ENCODE measurements at regions not wholly inside any gene's neighbourhood (a gene's known extent, or its start where the extent isn't known, plus 50 kb on each side); places are given as distances from the start of the nearest gene placed in this dataset.
"Not testable (repeated sequence)": the region's sequence is repeated elsewhere in the genome, so short reads cannot be mapped to it uniquely, and the experiment has no call there.

DNA sequence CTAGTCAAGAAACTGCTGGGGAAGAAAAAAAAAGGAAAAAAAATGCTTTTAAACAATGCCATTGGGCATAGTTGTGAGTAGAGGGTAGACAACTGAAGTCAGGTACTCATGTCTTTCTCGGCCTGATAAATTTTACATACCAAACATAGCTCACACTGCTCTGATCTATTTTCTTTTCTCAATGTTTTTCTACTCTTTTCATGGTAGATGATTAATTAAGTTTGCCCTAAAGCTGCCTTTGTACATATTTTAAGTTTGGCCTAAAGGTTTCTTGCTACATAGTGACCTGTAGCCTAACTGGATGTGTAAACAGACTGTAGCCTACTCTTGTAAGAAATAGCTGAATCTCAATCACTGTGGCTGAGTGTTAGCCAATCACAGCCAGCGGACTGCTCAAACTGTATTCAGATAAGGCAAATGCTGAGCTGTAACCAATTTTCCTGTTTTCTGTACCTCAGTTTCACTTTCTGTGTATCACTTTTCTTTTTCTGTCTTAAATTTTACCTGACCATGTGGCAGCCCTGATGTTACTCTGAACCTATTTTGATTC is 121.0 kb downstream of the PCDH10 start:
- Histone ChIP-seq H3K27me3 (ENCODE audit: insufficient read depth, poor library complexity, severe bottlenecking) (no peaks in the 10 kb centered on the region), H3K27ac (replicated peaks) (no peak overlapping the region), H3K4me3 (replicated peaks; ENCODE audit: insufficient read depth, low read length) (no peak overlapping the region)
- no peak for TF ChIP-seq SPI1 (IDR thresholded peaks at IDR 0.05; ENCODE audit: borderline replicate concordance, low read depth)
- TF ChIP-seq, protein P1, sequence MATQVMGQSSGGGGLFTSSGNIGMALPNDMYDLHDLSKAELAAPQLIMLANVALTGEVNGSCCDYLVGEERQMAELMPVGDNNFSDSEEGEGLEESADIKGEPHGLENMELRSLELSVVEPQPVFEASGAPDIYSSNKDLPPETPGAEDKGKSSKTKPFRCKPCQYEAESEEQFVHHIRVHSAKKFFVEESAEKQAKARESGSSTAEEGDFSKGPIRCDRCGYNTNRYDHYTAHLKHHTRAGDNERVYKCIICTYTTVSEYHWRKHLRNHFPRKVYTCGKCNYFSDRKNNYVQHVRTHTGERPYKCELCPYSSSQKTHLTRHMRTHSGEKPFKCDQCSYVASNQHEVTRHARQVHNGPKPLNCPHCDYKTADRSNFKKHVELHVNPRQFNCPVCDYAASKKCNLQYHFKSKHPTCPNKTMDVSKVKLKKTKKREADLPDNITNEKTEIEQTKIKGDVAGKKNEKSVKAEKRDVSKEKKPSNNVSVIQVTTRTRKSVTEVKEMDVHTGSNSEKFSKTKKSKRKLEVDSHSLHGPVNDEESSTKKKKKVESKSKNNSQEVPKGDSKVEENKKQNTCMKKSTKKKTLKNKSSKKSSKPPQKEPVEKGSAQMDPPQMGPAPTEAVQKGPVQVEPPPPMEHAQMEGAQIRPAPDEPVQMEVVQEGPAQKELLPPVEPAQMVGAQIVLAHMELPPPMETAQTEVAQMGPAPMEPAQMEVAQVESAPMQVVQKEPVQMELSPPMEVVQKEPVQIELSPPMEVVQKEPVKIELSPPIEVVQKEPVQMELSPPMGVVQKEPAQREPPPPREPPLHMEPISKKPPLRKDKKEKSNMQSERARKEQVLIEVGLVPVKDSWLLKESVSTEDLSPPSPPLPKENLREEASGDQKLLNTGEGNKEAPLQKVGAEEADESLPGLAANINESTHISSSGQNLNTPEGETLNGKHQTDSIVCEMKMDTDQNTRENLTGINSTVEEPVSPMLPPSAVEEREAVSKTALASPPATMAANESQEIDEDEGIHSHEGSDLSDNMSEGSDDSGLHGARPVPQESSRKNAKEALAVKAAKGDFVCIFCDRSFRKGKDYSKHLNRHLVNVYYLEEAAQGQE (IDR thresholded peaks at IDR 0.05; ENCODE audit: insufficient replicate concordance, low read depth), result no peak
- no peak for TF ChIP-seq GABPA (IDR thresholded peaks at IDR 0.05; ENCODE audit: low read depth)
- no peak for TF ChIP-seq POLR2AphosphoS5 (IDR thresholded peaks at IDR 0.05; ENCODE audit: low read depth)
- TF ChIP-seq, protein P2, sequence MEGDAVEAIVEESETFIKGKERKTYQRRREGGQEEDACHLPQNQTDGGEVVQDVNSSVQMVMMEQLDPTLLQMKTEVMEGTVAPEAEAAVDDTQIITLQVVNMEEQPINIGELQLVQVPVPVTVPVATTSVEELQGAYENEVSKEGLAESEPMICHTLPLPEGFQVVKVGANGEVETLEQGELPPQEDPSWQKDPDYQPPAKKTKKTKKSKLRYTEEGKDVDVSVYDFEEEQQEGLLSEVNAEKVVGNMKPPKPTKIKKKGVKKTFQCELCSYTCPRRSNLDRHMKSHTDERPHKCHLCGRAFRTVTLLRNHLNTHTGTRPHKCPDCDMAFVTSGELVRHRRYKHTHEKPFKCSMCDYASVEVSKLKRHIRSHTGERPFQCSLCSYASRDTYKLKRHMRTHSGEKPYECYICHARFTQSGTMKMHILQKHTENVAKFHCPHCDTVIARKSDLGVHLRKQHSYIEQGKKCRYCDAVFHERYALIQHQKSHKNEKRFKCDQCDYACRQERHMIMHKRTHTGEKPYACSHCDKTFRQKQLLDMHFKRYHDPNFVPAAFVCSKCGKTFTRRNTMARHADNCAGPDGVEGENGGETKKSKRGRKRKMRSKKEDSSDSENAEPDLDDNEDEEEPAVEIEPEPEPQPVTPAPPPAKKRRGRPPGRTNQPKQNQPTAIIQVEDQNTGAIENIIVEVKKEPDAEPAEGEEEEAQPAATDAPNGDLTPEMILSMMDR (IDR thresholded peaks at IDR 0.05; ENCODE audit: insufficient read depth, low read length), result no peak
- DNase-seq (ENCODE audit: low read depth in 1 of 2, low spot score in 1 of 2), result no peak

DNA sequence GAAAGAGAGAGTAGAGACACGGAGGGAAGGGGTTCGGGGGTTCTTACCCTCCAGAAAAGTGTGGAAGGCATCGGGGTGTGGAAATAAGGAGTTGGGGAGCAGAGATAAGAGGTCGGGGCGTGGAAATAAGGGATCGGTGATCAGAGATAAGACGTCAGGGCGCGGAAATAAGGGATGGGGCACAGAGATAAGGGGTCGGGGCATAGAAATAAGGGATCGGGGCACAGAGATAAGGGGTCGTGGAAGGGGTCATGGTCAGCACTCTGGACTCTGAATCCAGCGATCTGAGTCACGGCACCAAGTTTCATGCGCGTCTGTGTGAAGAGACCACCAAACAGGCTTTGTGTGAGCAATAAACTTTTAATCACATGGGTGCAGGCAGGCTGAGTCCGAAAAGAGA is 119.1 kb downstream of the PCDH10 start:
- H3K27me3 ChIP-seq (ENCODE audit: insufficient read depth, poor library complexity, severe bottlenecking), result no peaks in the 10 kb centered on the region
- TF ChIP-seq SPI1 (IDR thresholded peaks at IDR 0.05; ENCODE audit: borderline replicate concordance, low read depth) (no peak), GABPA (IDR thresholded peaks at IDR 0.05; ENCODE audit: low read depth) (no peak), POLR2AphosphoS5 (IDR thresholded peaks at IDR 0.05; ENCODE audit: low read depth) (no peak)
- TF ChIP-seq, protein P1 (IDR thresholded peaks at IDR 0.05; ENCODE audit: insufficient replicate concordance, low read depth), result no peak
- TF ChIP-seq, protein P2 (IDR thresholded peaks at IDR 0.05; ENCODE audit: insufficient read depth, low read length), result no peak
- no peak for DNase-seq (ENCODE audit: low read depth in 1 of 2, low spot score in 1 of 2)
- no peak overlapping the region for H3K4me3 ChIP-seq (replicated peaks; ENCODE audit: insufficient read depth, low read length)
- H3K27ac ChIP-seq (replicated peaks), result no peak overlapping the region

DNA sequence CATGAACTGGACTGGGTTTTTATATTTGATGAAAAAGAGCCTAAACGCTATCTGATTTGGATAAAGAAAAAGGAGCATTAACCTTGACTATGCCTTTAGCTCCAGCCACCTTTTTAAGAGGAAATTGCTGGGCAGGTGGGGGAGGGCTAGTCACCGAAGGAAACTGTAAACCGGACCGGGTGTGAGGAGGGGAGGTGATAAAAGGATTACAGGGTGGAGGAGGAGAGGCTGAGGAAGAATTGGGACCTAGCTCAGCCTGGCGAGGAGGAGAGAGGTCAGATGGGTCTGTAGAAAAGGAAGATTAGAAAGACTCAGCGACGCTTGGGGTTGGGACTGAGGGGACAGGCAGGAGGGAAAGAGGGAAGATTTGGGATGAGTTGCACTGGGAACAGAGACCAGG is 118.4 kb downstream of the PCDH10 start:
- not testable (repeated sequence) for H3K27ac ChIP-seq (replicated peaks); H3K4me3 ChIP-seq (replicated peaks; ENCODE audit: insufficient read depth, low read length); H3K27me3 ChIP-seq (ENCODE audit: insufficient read depth, poor library complexity, severe bottlenecking); DNase-seq (ENCODE audit: low read depth in 1 of 2, low spot score in 1 of 2)

DNA sequence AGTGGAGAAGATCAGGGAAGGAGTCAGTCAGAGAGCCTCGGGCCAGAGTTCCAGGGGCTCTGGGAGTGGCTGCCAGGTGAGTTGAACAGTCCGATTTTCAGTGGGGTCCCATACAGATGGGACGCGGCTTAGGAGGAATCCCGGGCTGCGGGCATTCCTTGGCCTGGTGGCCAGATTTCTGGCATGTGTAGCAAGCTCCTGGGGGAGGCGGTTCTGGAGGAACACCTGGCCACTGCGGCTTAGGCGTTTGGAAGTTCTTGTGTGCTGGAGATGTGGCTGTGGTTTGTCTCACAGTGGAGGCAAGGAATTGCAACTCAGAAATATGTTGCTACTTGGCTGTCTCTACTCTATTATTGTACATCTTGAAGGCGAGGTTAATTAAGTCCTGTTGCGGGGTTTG is 117.9 kb downstream of the PCDH10 start:
- H3K27ac ChIP-seq (replicated peaks); DNase-seq (ENCODE audit: low read depth in 1 of 2, low spot score in 1 of 2); H3K27me3 ChIP-seq (ENCODE audit: insufficient read depth, poor library complexity, severe bottlenecking); H3K4me3 ChIP-seq (replicated peaks; ENCODE audit: insufficient read depth, low read length): not testable (repeated sequence)

DNA sequence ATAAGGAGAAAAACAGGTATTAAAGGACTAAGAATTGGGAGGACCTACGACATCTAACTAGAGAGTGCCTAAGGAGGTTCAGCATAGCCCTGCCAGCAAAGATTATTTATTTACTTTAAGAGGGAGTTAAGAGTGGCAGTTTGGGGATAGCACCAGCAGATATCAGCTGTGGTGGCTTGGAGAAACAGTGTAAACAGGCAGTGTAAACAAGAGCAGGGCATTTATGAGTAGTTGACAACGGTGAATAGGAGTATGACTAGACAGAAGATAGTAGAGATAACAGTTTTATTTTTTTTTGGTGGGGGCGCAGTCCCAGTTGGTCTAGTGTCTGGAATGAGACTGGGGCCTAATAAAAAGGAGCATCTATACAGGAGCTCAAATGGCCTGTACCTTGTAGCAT is 115.2 kb downstream of the PCDH10 start:
- not testable (repeated sequence) for H3K27me3 ChIP-seq (ENCODE audit: insufficient read depth, poor library complexity, severe bottlenecking); H3K27ac ChIP-seq (replicated peaks); H3K4me3 ChIP-seq (replicated peaks; ENCODE audit: insufficient read depth, low read length); DNase-seq (ENCODE audit: low read depth in 1 of 2, low spot score in 1 of 2)
